ENCODE measurements at regions not wholly inside any gene's neighbourhood (a gene's known extent, or its start where the extent isn't known, plus 50 kb on each side); places are given as distances from the start of the nearest gene placed in this dataset.

GRCh38 chr1:112312315-112312714 is 83.7 kb upstream of the CTTNBP2NL start:
- intact Hi-C loops (cut with DNase I, micrococcal nuclease) = no loop called here
- ATAC-seq (ENCODE audit: poor library complexity) (no peak), DNase-seq (no peak)
- Histone ChIP-seq H3K4me1 (ENCODE audit: insufficient read depth, low read length) (no peaks in the 10 kb centered on the region), H3K27me3 (ENCODE audit: control insufficient read depth in 1 of 2, insufficient read depth in 2 of 2, low read length in 2 of 2) (peaks cover 10 to 18% of the 10 kb centered on the region in 2 experiments), H3K36me3 (ENCODE audit: insufficient read depth, low read length) (no peaks in the 10 kb centered on the region), H3K4me3 (ENCODE audit: low read length) (no peak overlapping the region), H3K9me3 (ENCODE audit: control insufficient read depth in 1 of 2, insufficient read depth in 1 of 2, low read length in 2 of 2) (no peaks in the 10 kb centered on the region), H3K27ac (ENCODE audit: low read depth in 1 of 2, low read length in 2 of 2) (no peak overlapping the region)
- Mint-ChIP-seq H3K4me1 (ENCODE audit: low read depth) (no peaks in the 10 kb centered on the region), H3K27me3 (peaks cover 28% of the 10 kb centered on the region), H3K9me3 (no peaks in the 10 kb centered on the region), H3K4me3 (no peak overlapping the region), H3K27ac (no peak overlapping the region), H3K36me3 (ENCODE audit: low read depth) (no peaks in the 10 kb centered on the region)
- POLR2A ChIA-PET = no interaction called here
- TF ChIP-seq CTCF (IDR thresholded peaks at IDR 0.05) = no peak
- CTCF ChIA-PET = interaction anchor here (0.7 kb wide), 1 partner anchor 13 kb away, joined by 3 read pairs; no protein-coding TSS in a partner anchor

- H3K27ac Mint-ChIP-seq = no peak overlapping the region
- Histone ChIP-seq H3K36me3 (ENCODE audit: insufficient read depth, low read length) (no peaks in the 10 kb centered on the region), H3K4me3 (ENCODE audit: low read length) (no peak overlapping the region), H3K27ac (ENCODE audit: low read depth in 1 of 2, low read length in 2 of 2) (no peak overlapping the region), H3K9me3 (ENCODE audit: control insufficient read depth in 1 of 2, insufficient read depth in 1 of 2, low read length in 2 of 2) (no peaks in the 10 kb centered on the region), H3K4me1 (ENCODE audit: insufficient read depth, low read length) (no peaks in the 10 kb centered on the region), H3K27me3 (ENCODE audit: control insufficient read depth in 1 of 2, insufficient read depth in 2 of 2, low read length in 2 of 2) (peaks cover 10 to 18% of the 10 kb centered on the region in 2 experiments)
- H3K9me3 Mint-ChIP-seq = no peaks in the 10 kb centered on the region
- no peak overlapping the region for H3K4me3 Mint-ChIP-seq
- H3K4me1 Mint-ChIP-seq (ENCODE audit: low read depth) = no peaks in the 10 kb centered on the region
- intact Hi-C loops (cut with DNase I, micrococcal nuclease) = no loop called here
- H3K27me3 Mint-ChIP-seq = peaks cover 28% of the 10 kb centered on the region
- ATAC-seq (ENCODE audit: poor library complexity) (no peak), DNase-seq (no peak)
- ChIA-PET CTCF (no interaction called here), POLR2A (no interaction called here)
- no peak for TF ChIP-seq CTCF (IDR thresholded peaks at IDR 0.05)
- no peaks in the 10 kb centered on the region for H3K36me3 Mint-ChIP-seq (ENCODE audit: low read depth)
These were observed 83.1 kb upstream of the CTTNBP2NL start for GRCh38 chr1:112312879-112313278.

GRCh38 chr1:112316254-112316913 is 79.6 kb upstream of the CTTNBP2NL start:
- Mint-ChIP-seq H3K27ac (no peak overlapping the region), H3K9me3 (no peaks in the 10 kb centered on the region)

More at GRCh38 chr1:112316254-112316913, 79.6 kb upstream of the CTTNBP2NL start:
- POLR2A ChIA-PET = no interaction called here
- Histone ChIP-seq H3K4me3 (ENCODE audit: low read length) (no peak overlapping the region), H3K36me3 (ENCODE audit: insufficient read depth, low read length) (no peaks in the 10 kb centered on the region), H3K27ac (ENCODE audit: low read depth in 1 of 2, low read length in 2 of 2) (no peak overlapping the region), H3K27me3 (ENCODE audit: control insufficient read depth in 1 of 2, insufficient read depth in 2 of 2, low read length in 2 of 2) (peaks cover 12 to 13% of the 10 kb centered on the region in 2 experiments), H3K9me3 (ENCODE audit: control insufficient read depth in 1 of 2, insufficient read depth in 1 of 2, low read length in 2 of 2) (no peaks in the 10 kb centered on the region), H3K4me1 (ENCODE audit: insufficient read depth, low read length) (no peaks in the 10 kb centered on the region)
- Mint-ChIP-seq H3K4me3 (no peak overlapping the region), H3K36me3 (ENCODE audit: low read depth) (no peaks in the 10 kb centered on the region), H3K27me3 (peaks cover 16% of the 10 kb centered on the region), H3K4me1 (ENCODE audit: low read depth) (no peaks in the 10 kb centered on the region)
- CTCF ChIA-PET = no interaction called here
- TF ChIP-seq CTCF (IDR thresholded peaks at IDR 0.05) = no peak
- intact Hi-C loops (cut with DNase I, micrococcal nuclease) = no loop called here
- DNase-seq = no peak
- ATAC-seq (ENCODE audit: poor library complexity) = no peak
